HCT116 (cell line): ENCODE measurements at regions not wholly inside any gene's neighbourhood (a gene's known extent, or its start where the extent isn't known, plus 50 kb on each side); places are given as distances from the start of the nearest gene placed in this dataset.

Source experiments
- ATAC-seq: fragments of 200-7000 bp; cut with Tn5 transposase; 2 replicates; pipeline ENCODE4 v1.9.1; 2020; ENCODE audit warnings: mild to moderate bottlenecking, moderate library complexity
- BruUV-seq: library from RNA; stranded (reverse); fragments of 400-500 nt; replicated peaks from 2 replicates; lab custom pipeline; 2021; lab: Mats Ljungman, UMichigan
- CTCF ChIA-PET: fragments of 300-600 bp; sonication (Branson Sonifier 250); formaldehyde crosslinking; loops from one replicate; lab custom pipeline; 2021; ENCODE audit warnings: antibody characterized with exemption; lab: Charles Lee
- POLR2A ChIA-PET: fragments of 300-600, 350-600 bp; sonication (Branson Sonifier 250); formaldehyde crosslinking; loops from one replicate; lab custom pipeline; 2021; ENCODE audit warnings: antibody characterized with exemption; lab: Charles Lee
- RAD21 ChIA-PET, 2 experiments: fragments of 300-600 bp; sonication (Branson Sonifier 250); formaldehyde crosslinking; loops; one replicate each; lab custom pipeline; 2023; ENCODE audit warnings: low total read pairs in 2 of 2; ENCODE audit not compliant: uncharacterized antibody in 2 of 2, unreplicated experiment in 2 of 2, low non-redundant PET in 1 of 2; lab: Charles Lee
- DNase-seq: peaks from one replicate; pipeline ENCODE4 v3.0.0-alpha.2; 2010; ENCODE audit warnings: low read depth, low spot score
- H2AFZ ChIP-seq: fragments of 200-600 bp; shearing (Covaris generic), sonication (generic); 2 replicates; pipeline ENCODE4 v1.6.1; 2017; ENCODE audit warnings: low read depth, mixed run types, mixed read lengths, antibody characterized with exemption, low read length; ENCODE audit not compliant: poor library complexity, severe bottlenecking
- H3K27ac ChIP-seq: 2 replicates; pipeline ENCODE4 v1.5.1; 2012; ENCODE audit warnings: low read depth, low read length
- H3K27me3 ChIP-seq: fragments of 200-600 bp; sonication (generic); 2 replicates; pipeline ENCODE4 v1.6.1; 2016; ENCODE audit warnings: mixed run types, low read length, mixed read lengths; ENCODE audit not compliant: insufficient read depth
- H3K36me3 ChIP-seq, 2 experiments: fragments of 200-500 bp in 1 of 2; fragments of 200-600 bp in 1 of 2; sonication (Bioruptor generic) in 1 of 2; sonication (generic) in 1 of 2; 2 replicates each; pipeline versions ENCODE4 v1.5.1 to v1.6.1; 2014 to 2016; ENCODE audit warnings: low read length in 2 of 2, inconsistent platforms in 1 of 2, mixed read lengths in 1 of 2, mixed run types in 1 of 2; ENCODE audit not compliant: insufficient read depth in 2 of 2, control insufficient read depth in 1 of 2
- H3K4me1 ChIP-seq, 2 experiments: fragments of 200-600 bp in 1 of 2; sonication (generic) in 1 of 2; 2 replicates each; pipeline versions ENCODE4 v1.5.1 to v1.6.1; 2012 to 2017; ENCODE audit warnings: low read length in 2 of 2, inconsistent platforms in 1 of 2, mild to moderate bottlenecking in 1 of 2, mixed read lengths in 1 of 2, mixed run types in 1 of 2, moderate library complexity in 1 of 2; ENCODE audit not compliant: insufficient read depth in 2 of 2, control insufficient read depth in 1 of 2
- H3K4me2 ChIP-seq: fragments of 200-600 bp; sonication (generic); 2 replicates; pipeline ENCODE4 v1.6.1; 2017; ENCODE audit warnings: mixed run types, low read length, mixed read lengths
- H3K4me3 ChIP-seq, 2 experiments: fragments of 200-600 bp in 1 of 2; sonication (generic) in 1 of 2; replicated peaks in 1 of 2; 2 replicates each; pipeline ENCODE4 v1.5.1; 2011 to 2016; ENCODE audit warnings: low read length in 2 of 2, control low read depth in 1 of 2, low read depth in 1 of 2, mild to moderate bottlenecking in 1 of 2, mixed read lengths in 1 of 2, mixed run types in 1 of 2
- H3K79me2 ChIP-seq: fragments of 200-600 bp; sonication (generic); 2 replicates; pipeline ENCODE4 v1.6.1; 2017; ENCODE audit warnings: mild to moderate bottlenecking, mixed run types, low read length, moderate library complexity, mixed read lengths; ENCODE audit not compliant: insufficient read depth
- H3K9ac ChIP-seq: fragments of 200-600 bp; sonication (generic); 2 replicates; pipeline ENCODE4 v1.6.1; 2016; ENCODE audit warnings: low read length, mixed read lengths
- H3K9me2 ChIP-seq: fragments of 200-600 bp; sonication (generic), shearing (Covaris generic); 2 replicates; pipeline ENCODE4 v1.6.1; 2017; ENCODE audit warnings: mixed run types, mild to moderate bottlenecking, moderate library complexity; ENCODE audit not compliant: insufficient read depth
- H3K9me3 ChIP-seq, 2 experiments: fragments of 200-500 bp in 1 of 2; fragments of 200-600 bp in 1 of 2; sonication (Bioruptor generic) in 1 of 2; sonication (generic) in 1 of 2; 2 replicates each; pipeline ENCODE4 v1.6.1; 2014 to 2017; ENCODE audit warnings: low read length in 2 of 2, mixed read lengths in 2 of 2, inconsistent platforms in 1 of 2, low read depth in 1 of 2, mild to moderate bottlenecking in 1 of 2, mixed run types in 1 of 2, moderate library complexity in 1 of 2; ENCODE audit not compliant: control insufficient read depth in 1 of 2, insufficient read depth in 1 of 2
- H4K20me1 ChIP-seq: fragments of 200-600 bp; sonication (generic), shearing (Covaris generic); 2 replicates; pipeline ENCODE4 v1.6.1; 2017; ENCODE audit warnings: mixed run types, mild to moderate bottlenecking, moderate library complexity; ENCODE audit not compliant: insufficient read depth
- CTCF ChIP-seq, 3 experiments: fragments of 200-600 bp in 1 of 3; sonication (generic) in 1 of 3; IDR thresholded peaks in 2 of 3; conservative IDR thresholded peaks in 1 of 3; 2 replicates each; pipeline ENCODE4 v1.5.1; 2012 to 2017; ENCODE audit warnings: low read depth in 2 of 3, low read length in 2 of 3, antibody characterized with exemption in 1 of 3, borderline replicate concordance in 1 of 3, control low read depth in 1 of 3, mild to moderate bottlenecking in 1 of 3, mixed read lengths in 1 of 3, mixed run types in 1 of 3, moderate library complexity in 1 of 3; ENCODE audit not compliant: insufficient read depth in 1 of 3
- ELF1 ChIP-seq: IDR thresholded peaks from 2 replicates; pipeline ENCODE4 v1.6.1; 2012; ENCODE audit warnings: low read depth, borderline replicate concordance
- EZH2 ChIP-seq: fragments of 200-600 bp; sonication (generic); IDR thresholded peaks from 2 replicates; pipeline ENCODE4 v1.6.1; 2017; ENCODE audit warnings: antibody characterized with exemption, mixed run types
- FOSL1 ChIP-seq: IDR thresholded peaks from 2 replicates; pipeline ENCODE4 v1.6.1; 2012; ENCODE audit warnings: low read depth
- JUND ChIP-seq: IDR thresholded peaks from 2 replicates; pipeline ENCODE4 v1.6.1; 2012
- SIN3A ChIP-seq: IDR thresholded peaks from 2 replicates; pipeline ENCODE4 v1.6.1; 2012; ENCODE audit warnings: low read depth
- SP1 ChIP-seq: IDR thresholded peaks from 2 replicates; pipeline ENCODE4 v1.6.1; 2012; ENCODE audit warnings: low read depth
- SRF ChIP-seq: IDR thresholded peaks from 2 replicates; pipeline ENCODE4 v1.6.1; 2012; ENCODE audit warnings: low read depth
- TCF7L2 ChIP-seq: IDR thresholded peaks from 2 replicates; pipeline ENCODE4 v1.7.0; 2011; ENCODE audit warnings: borderline replicate concordance, inconsistent platforms; ENCODE audit not compliant: insufficient read depth, insufficient read length; ENCODE audit errors: extremely low read depth
- ZBTB33 ChIP-seq: IDR thresholded peaks from 2 replicates; pipeline ENCODE4 v1.6.1; 2011; ENCODE audit warnings: mild to moderate bottlenecking, low read length, moderate library complexity; ENCODE audit not compliant: insufficient replicate concordance; ENCODE audit errors: extremely low read depth
- ZFX ChIP-seq: fragments of 450-650 bp; IDR thresholded peaks from 2 replicates; pipeline ENCODE4 v1.6.1; 2017
- ZNF274 ChIP-seq: fragments of 200-500 bp; sonication (Bioruptor generic); IDR thresholded peaks from 2 replicates; pipeline ENCODE4 v1.6.1; 2014; ENCODE audit warnings: mild to moderate bottlenecking, low read depth, low read length, inconsistent platforms
- intact Hi-C: fragments of 100-400 bp; cut with micrococcal nuclease; formaldehyde crosslinking; loops from 2 replicates; pipeline ENCODE4 v1.10.0; 2022

- no peak for ATAC-seq
- no peak for DNase-seq
- no TSS peak for BruUV-seq
- H3K79me2 ChIP-seq, result no peaks in the 10 kb centered on the region
- peaks cover 0 to under 1% of the 10 kb centered on the region in 2 experiments; a peak in 1 of 4 replicates for H3K36me3 ChIP-seq
- no peaks in the 10 kb centered on the region for H3K9me2 ChIP-seq
- no peak overlapping the region for H3K4me3 ChIP-seq
- no peaks in the 10 kb centered on the region for H3K9me3 ChIP-seq
- ChIA-PET CTCF (no interaction called here), RAD21 (no interaction called here), POLR2A (no interaction called here)
- H3K27ac ChIP-seq, result no peak overlapping the region
- H3K4me2 ChIP-seq, result no peak overlapping the region
- H3K4me1 ChIP-seq, result peaks cover 27 to 39% of the 10 kb centered on the region in 2 experiments
- no peaks in the 10 kb centered on the region for H4K20me1 ChIP-seq
- no peaks in the 10 kb centered on the region for H3K27me3 ChIP-seq
- TF ChIP-seq SP1 (no peak), JUND (no peak), ZBTB33 (no peak), CTCF (IDR thresholded peaks at IDR 0.05 in 2 of 3, conservative IDR thresholded peaks at IDR 0.05 in 1 of 3; ENCODE audit: borderline replicate concordance in 1 of 3, insufficient read depth in 1 of 3, low read depth in 2 of 3, low read length in 2 of 3) (no peak), SIN3A (no peak), ELF1 (no peak), SRF (no peak), EZH2 (no peak), FOSL1 (no peak), ZFX (no peak), ZNF274 (no peak), TCF7L2 (no peak)
- H3K9ac ChIP-seq, result no peak overlapping the region
- intact Hi-C loops, result loop anchor here (10.0 kb wide), 2 partner anchors 626 to 926 kb away; no protein-coding TSS in a partner anchor
- H2AFZ ChIP-seq, result no peak overlapping the region
Measured at GRCh38 chr12:5178571-5178970, 134.9 kb downstream of the KCNA5 start.
